ENCODE measurements at regions not wholly inside any gene's neighbourhood (a gene's known extent, or its start where the extent isn't known, plus 50 kb on each side); places are given as distances from the start of the nearest gene placed in this dataset.

- H3K4me3 Mint-ChIP-seq = no peak overlapping the region
- WGBS (ENCODE audit: insufficient coverage) = no CpG with 5 or more reads among the region's 1 CpG
These were observed 147.9 kb downstream of the SYF2 start for GRCh38 chr1:25084407-25084806.

GRCh38 chr1:25083481-25084345, 148.6 kb downstream of the SYF2 start:
- Mint-ChIP-seq H3K27ac (peak overlapping the region in 1 of 7 donors; percentile 77), H3K27me3 (ENCODE audit: low read depth in 3 of 3) (peaks cover 1 to 4% (median 4%) of the 10 kb centered on the region in 3 donors), H3K4me1 (peaks cover 18% of the 10 kb centered on the region), H3K4me3 (no peak overlapping the region), H3K36me3 (no peaks in the 10 kb centered on the region), H3K9me3 (peaks cover 0 to 3% (median 2%) of the 10 kb centered on the region in 7 donors)
- Histone ChIP-seq H4K20me1 (ENCODE audit: insufficient read depth, low read length) (no peaks in the 10 kb centered on the region), H3K27me3 (ENCODE audit: control insufficient read depth in 2 of 2, insufficient read depth in 2 of 2, low read length in 2 of 2) (no peaks in the 10 kb centered on the region), H3K27ac (ENCODE audit: low read depth in 1 of 2, low read length in 2 of 2) (no peak overlapping the region), H3K9ac (ENCODE audit: insufficient read depth, low read length, poor library complexity, severe bottlenecking) (no peak overlapping the region), H3K4me2 (replicated peaks; ENCODE audit: extremely low read depth, low read length, poor library complexity, severe bottlenecking) (no peak overlapping the region), H3K36me3 (replicated peaks in 1 of 2; ENCODE audit: control insufficient read depth in 1 of 2, insufficient read depth in 2 of 2, low read length in 2 of 2) (no peaks in the 10 kb centered on the region), H3K4me3 (replicated peaks in 1 of 3; ENCODE audit: low read depth in 2 of 3, low read length in 3 of 3) (no peak overlapping the region), H2AFZ (ENCODE audit: insufficient read depth, low read depth, low read length, poor library complexity, severe bottlenecking) (no peak overlapping the region), H3K79me2 (ENCODE audit: insufficient read depth, low read length) (no peaks in the 10 kb centered on the region), H3K9me3 (replicated peaks in 1 of 2; ENCODE audit: control insufficient read depth in 1 of 2, insufficient read depth in 1 of 2, low read length in 2 of 2) (no peaks in the 10 kb centered on the region), H3K4me1 (ENCODE audit: control insufficient read depth in 1 of 2, insufficient read depth in 2 of 2, low read length in 2 of 2) (peaks cover 11 to 16% of the 10 kb centered on the region in 2 donors)
- 93% methylated on average over 19 of the region's 20 CpGs for WGBS (ENCODE audit: insufficient coverage)
- intact Hi-C loops (cut with micrococcal nuclease) = no loop called here
- TF ChIP-seq CTCF (IDR thresholded peaks at IDR 0.05) = no peak
- DNase-seq = no peak

More at GRCh38 chr1:25084407-25084806, 147.9 kb downstream of the SYF2 start:
- Mint-ChIP-seq H3K4me1 (peaks cover 18% of the 10 kb centered on the region), H3K27ac (no peak overlapping the region), H3K9me3 (peaks cover 0 to 3% (median 2%) of the 10 kb centered on the region in 7 donors), H3K27me3 (ENCODE audit: low read depth in 3 of 3) (peaks cover 3 to 5% (median 4%) of the 10 kb centered on the region in 3 donors), H3K36me3 (no peaks in the 10 kb centered on the region)
- Histone ChIP-seq H3K9me3 (replicated peaks in 1 of 2; ENCODE audit: control insufficient read depth in 1 of 2, insufficient read depth in 1 of 2, low read length in 2 of 2) (no peaks in the 10 kb centered on the region), H3K4me3 (replicated peaks in 1 of 3; ENCODE audit: low read depth in 2 of 3, low read length in 3 of 3) (no peak overlapping the region), H3K4me2 (replicated peaks; ENCODE audit: extremely low read depth, low read length, poor library complexity, severe bottlenecking) (no peak overlapping the region), H3K27me3 (ENCODE audit: control insufficient read depth in 2 of 2, insufficient read depth in 2 of 2, low read length in 2 of 2) (no peaks in the 10 kb centered on the region), H2AFZ (ENCODE audit: insufficient read depth, low read depth, low read length, poor library complexity, severe bottlenecking) (no peak overlapping the region), H3K9ac (ENCODE audit: insufficient read depth, low read length, poor library complexity, severe bottlenecking) (no peak overlapping the region), H3K4me1 (ENCODE audit: control insufficient read depth in 1 of 2, insufficient read depth in 2 of 2, low read length in 2 of 2) (peaks cover 11 to 16% of the 10 kb centered on the region in 2 donors), H3K27ac (ENCODE audit: low read depth in 1 of 2, low read length in 2 of 2) (no peak overlapping the region), H3K79me2 (ENCODE audit: insufficient read depth, low read length) (no peaks in the 10 kb centered on the region), H4K20me1 (ENCODE audit: insufficient read depth, low read length) (no peaks in the 10 kb centered on the region), H3K36me3 (replicated peaks in 1 of 2; ENCODE audit: control insufficient read depth in 1 of 2, insufficient read depth in 2 of 2, low read length in 2 of 2) (no peaks in the 10 kb centered on the region)
- TF ChIP-seq CTCF (IDR thresholded peaks at IDR 0.05) = no peak
- no peak for DNase-seq
- intact Hi-C loops (cut with micrococcal nuclease) = no loop called here
